ENCODE measurements at regions not wholly inside any gene's neighbourhood (a gene's known extent, or its start where the extent isn't known, plus 50 kb on each side); places are given as distances from the start of the nearest gene placed in this dataset.

DNA sequence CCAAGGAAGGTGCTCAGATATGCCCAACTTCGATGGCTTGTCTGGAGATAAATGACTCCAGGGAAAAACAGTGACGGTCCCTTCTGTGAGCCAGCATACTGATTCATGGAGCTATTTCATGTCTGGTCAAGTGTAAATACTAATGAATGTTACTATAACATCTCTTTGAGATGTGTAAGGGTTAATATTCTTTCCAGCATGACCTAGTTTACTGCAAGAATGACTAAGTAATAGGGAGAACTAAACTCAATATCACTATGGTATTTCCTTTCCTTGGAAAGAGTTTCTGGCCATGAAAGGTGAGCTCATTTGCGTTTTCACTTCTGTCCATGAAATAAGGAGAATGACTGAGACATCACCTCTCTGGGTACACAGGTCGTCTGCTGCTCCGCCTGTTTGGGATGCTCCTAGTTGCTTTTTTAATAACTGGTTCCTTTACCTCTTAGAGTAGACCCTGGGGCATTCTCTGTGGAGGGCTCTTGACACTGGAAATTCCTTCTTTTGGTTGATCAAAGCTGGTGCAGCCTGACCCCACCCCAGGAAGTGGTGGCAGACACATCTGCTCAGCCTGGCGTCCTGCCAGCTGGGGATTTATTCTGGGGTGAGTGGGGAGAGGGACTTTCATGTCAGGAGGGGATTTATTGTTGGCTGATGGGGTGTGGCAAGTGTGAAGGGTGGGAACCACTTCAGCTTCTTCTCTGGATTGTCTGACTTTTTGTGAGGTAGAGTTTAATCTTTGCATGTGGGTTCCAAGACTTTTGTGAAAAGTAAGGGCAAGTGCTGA lies 250.0 kb upstream of the MPDZ start:
- peak; percentile 52 for DNase-seq

GRCh38 chr9:13524245-13524644 lies 244.8 kb upstream of the MPDZ start:
- DNase-seq, result no peak

DNA sequence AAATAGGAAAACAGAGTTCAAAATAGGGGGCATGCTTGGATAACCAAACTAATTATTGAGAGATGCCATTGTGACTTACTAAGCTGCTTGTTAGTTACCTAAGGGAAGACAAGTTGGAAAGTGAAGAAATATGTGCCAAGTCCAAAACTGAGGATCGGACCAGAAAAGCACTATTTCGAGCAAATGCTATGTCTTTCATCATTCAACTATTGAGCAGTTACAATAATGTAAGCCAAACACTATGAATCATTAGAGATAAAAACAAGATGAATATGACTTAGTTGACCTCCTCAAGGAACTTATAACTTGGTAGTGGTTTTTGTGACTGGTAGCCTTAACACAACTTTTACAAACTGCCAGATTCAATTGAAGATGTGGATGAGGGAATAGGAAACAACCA lies 240.6 kb upstream of the MPDZ start:
- no peak for DNase-seq

GRCh38 chr9:13513716-13514444 lies 234.4 kb upstream of the MPDZ start:
- DNase-seq, result peak; percentile 87

- no peak for DNase-seq
These were observed 233.8 kb upstream of the MPDZ start for GRCh38 chr9:13513286-13513685.

GRCh38 chr9:13508681-13509080 lies 229.2 kb upstream of the MPDZ start:
- no peak for DNase-seq

DNA sequence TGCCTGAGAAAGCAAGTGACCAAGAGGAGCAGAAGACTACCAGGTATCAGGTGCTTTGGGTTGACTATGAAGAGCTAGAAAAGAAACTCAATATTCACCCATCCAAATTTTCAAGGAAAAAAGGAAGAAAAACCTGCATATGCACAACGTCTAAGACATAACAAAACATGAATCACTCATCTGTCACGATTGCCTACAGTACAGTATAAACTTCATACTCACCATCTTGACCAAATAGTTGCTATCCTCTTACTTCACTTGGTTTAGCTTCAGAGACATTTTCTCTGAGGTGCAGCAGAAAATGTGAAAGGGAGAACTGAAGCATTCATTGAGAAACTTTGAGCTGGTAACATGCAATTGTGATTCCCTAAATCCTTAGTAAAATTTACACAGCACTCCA lies 228.6 kb upstream of the MPDZ start:
- DNase-seq, result no peak

DNA sequence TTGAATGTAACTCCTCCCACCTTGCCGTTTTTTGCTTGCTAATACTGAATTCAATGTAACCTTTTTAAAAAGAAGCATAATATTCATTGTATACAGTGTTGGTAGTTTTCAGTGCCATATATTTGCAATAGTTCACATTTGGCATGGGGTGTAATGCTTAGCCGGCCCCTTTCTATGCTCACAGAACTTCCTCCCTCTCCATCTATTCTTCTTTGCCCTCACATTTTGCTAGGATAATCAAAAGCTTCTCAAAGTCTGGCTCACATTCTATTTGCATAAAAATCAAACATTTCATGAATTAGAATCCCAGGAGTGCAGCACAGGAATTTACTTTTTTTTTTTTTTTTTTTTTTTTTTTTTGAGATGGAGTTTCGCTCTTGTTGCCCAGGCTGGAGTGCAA lies 226.3 kb upstream of the MPDZ start:
- no peak for DNase-seq

GRCh38 chr9:13503599-13503998 lies 224.1 kb upstream of the MPDZ start:
- DNase-seq, result no peak

DNA sequence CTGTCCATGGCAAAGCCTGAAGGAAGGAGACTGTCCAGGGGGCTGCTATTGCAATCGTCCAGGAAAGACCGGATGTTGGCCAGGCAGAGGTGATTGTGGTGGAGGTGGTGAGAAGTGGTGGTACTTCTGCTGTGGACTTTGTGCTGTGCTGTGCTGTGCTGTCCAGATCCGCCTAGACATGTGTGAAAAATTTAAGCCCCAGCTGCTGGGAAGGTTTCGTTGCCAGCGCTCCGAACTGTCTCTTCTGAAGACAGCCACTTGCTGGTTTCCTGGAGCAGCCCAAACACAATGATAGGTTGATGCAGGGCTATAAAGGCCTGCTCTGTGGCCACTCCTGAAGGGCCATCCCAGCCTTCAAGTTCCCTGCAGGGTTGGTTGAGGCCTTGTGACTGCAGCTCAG lies 223.0 kb upstream of the MPDZ start:
- DNase-seq, result no peak

DNA sequence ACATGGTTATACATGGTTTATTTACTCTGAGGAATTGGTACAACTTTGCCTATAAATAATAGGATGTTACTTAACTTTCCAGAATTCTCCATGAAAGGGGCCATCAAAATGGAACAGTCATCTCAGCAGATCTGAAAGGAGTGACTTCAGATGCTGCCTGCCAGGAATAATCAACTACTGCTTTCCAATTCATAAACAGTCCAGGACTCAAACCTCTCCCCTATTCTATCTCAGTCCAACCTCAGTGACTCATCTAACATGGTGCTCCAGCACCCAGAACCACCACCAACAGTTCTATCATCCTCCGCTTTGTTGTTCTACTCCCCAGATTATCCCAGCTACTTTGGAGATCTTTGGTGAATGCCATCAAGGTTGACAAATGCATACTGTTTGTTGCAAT lies 221.5 kb upstream of the MPDZ start:
- DNase-seq, result no peak

GRCh38 chr9:13500034-13500433 lies 220.5 kb upstream of the MPDZ start:
- no peak for DNase-seq

- DNase-seq, result no peak
These were observed 214.2 kb upstream of the MPDZ start for GRCh38 chr9:13493697-13494096.

DNA sequence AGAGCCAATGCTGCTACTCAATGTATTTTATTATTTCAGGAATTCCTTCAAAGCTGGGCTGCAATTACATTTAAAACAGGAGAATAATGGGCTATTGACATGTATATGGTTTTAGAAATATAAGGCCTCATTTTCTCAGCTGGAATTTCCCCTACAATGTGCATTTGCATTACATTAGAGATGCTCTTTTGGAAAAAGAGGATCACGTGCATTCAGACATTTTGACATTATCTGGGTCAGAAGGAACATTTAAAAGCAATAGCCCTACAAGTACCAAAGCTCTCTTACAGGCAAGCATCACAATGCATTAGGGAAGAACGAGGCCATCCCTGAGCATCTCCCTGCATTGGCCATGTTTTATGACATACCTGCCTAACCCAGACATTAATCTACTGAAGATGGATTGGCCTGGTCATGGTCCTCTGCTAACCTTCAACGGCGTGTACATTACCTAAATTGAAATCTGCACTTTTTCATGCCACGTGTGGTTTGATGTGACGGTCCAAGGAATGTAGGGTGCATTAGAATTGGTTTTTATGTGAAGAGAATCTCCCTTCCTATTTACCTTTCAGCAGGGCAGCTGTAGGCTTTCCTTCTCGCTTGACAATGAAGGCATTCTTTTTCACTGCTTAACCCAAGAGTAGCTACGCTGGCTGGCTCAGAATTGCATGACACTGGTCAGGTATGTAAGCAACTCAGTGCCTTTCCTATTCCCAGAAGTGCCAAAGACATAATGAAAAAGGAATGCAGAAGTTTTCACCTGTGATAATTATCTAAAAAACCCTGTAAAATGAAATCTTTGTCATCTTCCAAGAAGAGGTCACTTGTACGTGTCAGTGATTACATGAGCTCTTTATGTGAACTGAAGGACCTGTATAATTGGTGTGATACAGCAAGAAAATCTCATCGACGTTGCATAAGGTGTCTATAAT lies 212.3 kb upstream of the MPDZ start:
- DNase-seq, result no peak

GRCh38 chr9:13491138-13491492 lies 211.6 kb upstream of the MPDZ start:
- DNase-seq, result no peak

DNA sequence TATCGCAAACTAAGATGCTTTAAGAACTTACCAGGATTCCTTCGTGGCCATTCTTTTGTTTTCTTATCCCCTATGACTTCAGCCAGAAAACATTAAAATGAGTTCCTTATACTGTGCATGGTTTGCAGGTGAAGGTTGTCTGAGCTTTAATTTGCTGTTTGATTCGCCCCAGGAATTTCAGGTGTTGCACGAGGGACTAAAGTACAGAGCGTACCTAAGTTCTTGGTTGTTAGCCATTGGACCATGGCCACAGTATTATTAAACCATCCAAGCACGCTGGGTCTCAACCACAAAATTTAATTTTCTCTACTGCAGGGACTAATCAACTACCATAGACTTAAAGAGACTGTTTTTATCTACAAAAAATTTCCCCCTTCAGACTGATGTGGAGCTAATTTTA lies 208.4 kb upstream of the MPDZ start:
- DNase-seq, result no peak

GRCh38 chr9:13487498-13487897 lies 208.0 kb upstream of the MPDZ start:
- DNase-seq, result no peak

DNA sequence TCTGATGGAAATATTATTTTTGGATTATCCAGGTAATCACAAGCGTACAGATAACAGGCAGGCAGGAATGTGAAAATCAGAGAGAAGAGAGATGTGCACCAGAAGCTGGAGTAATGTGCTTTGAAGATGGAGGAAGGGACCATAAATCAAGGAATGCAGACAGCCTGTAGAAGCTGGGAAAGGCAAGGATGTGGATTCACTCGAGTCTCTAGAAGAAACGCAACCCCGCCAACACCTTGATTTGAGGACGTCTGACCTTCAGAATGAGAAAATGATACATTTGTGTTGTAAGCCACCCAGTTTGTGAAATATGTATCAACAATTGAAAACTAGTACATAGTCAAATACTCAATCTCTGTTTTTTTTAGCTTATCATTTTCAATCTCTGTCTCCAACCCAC lies 207.6 kb upstream of the MPDZ start:
- no peak for DNase-seq

- no peak for DNase-seq
These were observed 205.6 kb upstream of the MPDZ start for GRCh38 chr9:13485068-13485596.

DNA sequence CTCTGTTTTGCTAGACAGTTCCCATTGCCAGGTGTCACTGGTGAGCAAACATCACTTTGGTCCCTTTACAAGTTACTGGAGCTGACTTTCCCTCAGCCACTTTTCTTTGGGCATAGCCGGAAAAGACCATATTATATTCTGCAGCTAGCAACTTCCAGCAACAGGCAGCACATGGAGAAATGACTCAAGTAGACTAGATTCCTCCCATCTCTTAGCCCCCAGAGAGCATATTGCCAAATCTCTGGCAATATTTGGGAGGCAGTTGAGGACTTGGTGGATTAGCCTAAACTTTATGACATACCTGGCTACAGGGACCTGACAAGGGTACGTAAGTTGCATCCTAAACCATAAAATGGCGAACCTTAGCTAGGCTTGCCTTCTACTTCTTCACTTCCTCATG lies 204.7 kb upstream of the MPDZ start:
- no peak for DNase-seq

DNA sequence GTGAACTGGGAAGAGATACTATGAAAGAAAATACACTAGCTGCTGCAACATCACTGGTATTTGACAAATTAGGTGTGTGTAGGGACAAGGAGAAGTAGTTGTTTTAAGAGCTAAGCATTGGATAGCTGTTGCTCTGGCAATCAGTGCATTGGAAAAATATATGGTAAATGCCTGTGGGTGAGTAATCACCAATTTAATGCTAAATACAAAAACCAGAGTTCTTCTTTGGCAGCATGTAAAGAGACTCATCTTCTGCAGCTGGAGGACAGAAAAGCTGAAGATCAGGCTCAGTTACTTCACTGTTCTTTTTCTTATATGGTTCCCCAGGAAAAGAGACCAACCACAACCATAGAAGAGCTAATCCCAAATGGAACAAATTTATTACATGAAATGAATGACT lies 201.8 kb upstream of the MPDZ start:
- DNase-seq, result no peak

DNA sequence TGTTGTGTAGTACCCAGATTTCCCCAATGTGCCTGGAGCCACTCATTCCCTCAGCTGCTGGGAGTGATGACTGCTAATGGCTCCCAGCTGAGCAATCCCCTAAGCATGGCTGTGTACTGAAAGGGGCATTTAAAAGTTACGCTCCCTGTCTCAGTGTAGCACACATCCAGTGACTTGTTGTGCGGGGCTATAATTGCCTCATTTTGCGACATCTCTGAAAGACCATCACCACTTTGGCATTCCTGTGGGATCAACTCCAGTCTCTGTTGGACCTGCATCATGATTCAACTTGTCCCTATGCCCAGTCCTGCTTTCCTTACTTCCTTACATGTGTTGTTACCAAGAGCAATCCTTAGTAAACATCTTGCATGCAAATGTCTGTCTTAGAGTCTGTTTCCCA lies 201.2 kb upstream of the MPDZ start:
- DNase-seq, result no peak

DNA sequence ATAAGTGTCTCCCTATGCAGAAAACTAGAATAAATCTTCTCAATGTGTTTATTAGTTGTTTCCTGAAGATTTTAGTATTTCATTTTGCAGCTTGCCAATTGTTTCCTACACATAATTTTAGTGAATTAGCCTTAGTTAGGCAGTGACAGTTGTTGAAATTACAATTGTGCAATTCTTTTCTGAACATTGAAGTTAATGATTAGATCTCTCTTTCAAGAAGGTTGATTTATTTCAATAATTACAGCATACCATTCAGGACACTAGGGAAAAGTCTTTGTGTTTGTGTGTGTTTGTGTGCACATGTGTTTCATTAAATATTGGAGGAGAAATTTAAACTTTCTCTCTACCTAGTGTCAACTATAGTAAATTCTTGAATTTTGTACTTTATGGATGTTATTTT lies 199.6 kb upstream of the MPDZ start:
- no peak for DNase-seq

Data from COR-L47 (cell line).